Muscle layer of duodenum (tissue), 2 donors: ENCODE measurements at regions not wholly inside any gene's neighbourhood (a gene's known extent, or its start where the extent isn't known, plus 50 kb on each side); places are given as distances from the start of the nearest gene placed in this dataset.

Experiments used
- H3K27ac ChIP-seq: one replicate; pipeline ENCODE4 v1.7.0; 2013; ENCODE audit warnings: mild to moderate bottlenecking, low read length
- H3K27me3 ChIP-seq: one replicate; pipeline ENCODE4 v1.7.0; 2013; ENCODE audit warnings: low read depth, mild to moderate bottlenecking, control low read depth, low read length
- H3K36me3 ChIP-seq, 2 donors: one replicate each; pipeline ENCODE4 v1.7.0; 2013; ENCODE audit warnings: low read length in 2 of 2, control low read depth in 1 of 2, mild to moderate bottlenecking in 1 of 2; ENCODE audit not compliant: insufficient read depth in 2 of 2, control insufficient read depth in 1 of 2
- H3K4me1 ChIP-seq, 2 donors: one replicate each; pipeline ENCODE4 v1.7.0; 2013; ENCODE audit warnings: low read length in 2 of 2, mild to moderate bottlenecking in 2 of 2, control low read depth in 1 of 2, moderate library complexity in 1 of 2; ENCODE audit not compliant: insufficient read depth in 2 of 2, control insufficient read depth in 1 of 2
- H3K4me3 ChIP-seq, 2 donors: one replicate each; pipeline ENCODE4 v1.7.0; 2013; ENCODE audit warnings: low read length in 2 of 2, low read depth in 1 of 2, mild to moderate bottlenecking in 1 of 2
- H3K9me3 ChIP-seq, 2 donors: one replicate each; pipeline ENCODE4 v1.7.0; 2013; ENCODE audit warnings: low read length in 2 of 2, control low read depth in 1 of 2, mild to moderate bottlenecking in 1 of 2; ENCODE audit not compliant: control insufficient read depth in 1 of 2
- donor health status: healthy.

DNA sequence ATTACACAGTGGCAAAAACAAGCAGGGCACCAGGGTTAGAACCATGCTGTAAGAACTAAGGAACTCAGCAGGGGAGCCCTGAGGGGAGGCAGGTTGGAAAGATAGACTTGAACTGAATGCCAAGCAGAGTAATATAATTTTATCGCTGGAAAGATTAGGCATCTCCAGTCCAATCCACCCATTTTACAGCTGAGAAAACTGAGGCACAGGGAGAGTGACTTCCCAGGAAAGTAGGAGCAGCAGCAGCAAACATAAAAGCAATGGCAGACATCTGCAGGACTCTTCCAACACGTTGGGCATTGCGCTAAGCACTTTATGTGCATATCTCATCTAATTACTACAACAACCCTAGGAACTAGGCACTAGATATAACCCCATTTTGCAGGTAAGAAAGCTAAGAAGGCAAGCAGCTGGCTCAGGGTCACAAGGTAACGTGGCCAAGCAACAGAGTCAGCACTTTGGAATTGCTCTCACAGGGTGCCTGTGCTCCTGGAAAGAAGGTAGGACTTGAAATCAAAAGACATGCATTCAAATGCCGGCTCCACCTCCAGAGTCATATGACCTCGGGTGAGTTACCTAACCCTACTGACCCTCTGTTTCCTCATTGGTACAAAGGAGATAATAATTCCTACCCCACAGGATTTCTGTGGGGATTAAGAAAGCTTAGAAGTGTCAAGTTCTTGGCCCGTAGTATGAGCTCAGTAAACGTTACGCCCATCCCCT, 215.3 kb downstream of the BARX2 start:
- H3K36me3 ChIP-seq = no peaks in the 10 kb centered on the region

DNA sequence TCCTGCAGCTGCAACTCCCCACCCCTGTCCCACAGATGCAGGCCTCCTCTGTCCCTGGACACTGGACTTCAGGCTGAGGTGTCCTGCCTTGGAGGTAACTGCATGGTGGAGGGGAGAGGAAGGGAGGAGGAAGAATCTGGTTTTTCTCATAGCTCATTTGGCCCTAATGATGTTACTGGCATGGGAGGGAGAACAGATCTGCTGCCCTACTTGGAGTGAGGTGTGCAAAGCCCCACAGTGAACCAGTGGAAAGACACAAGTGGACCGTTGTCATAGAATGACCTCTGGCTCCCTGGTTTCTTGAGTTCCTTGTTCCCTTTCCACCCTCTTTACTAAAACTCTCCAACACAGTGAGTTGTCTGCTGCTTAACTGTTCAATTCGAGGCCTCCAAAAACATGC, 215.9 kb downstream of the BARX2 start:
- no peak overlapping the region for H3K4me3 ChIP-seq
- H3K4me1 ChIP-seq = no peaks in the 10 kb centered on the region
- no peaks in the 10 kb centered on the region for H3K36me3 ChIP-seq
- H3K9me3 ChIP-seq = no peaks in the 10 kb centered on the region
- no peaks in the 10 kb centered on the region for H3K27me3 ChIP-seq
- no peak overlapping the region for H3K27ac ChIP-seq

More for the DNA sequence above, 215.3 kb downstream of the BARX2 start:
- Histone ChIP-seq H3K27me3 (no peaks in the 10 kb centered on the region), H3K27ac (no peak overlapping the region), H3K4me1 (no peaks in the 10 kb centered on the region), H3K9me3 (no peaks in the 10 kb centered on the region), H3K4me3 (no peak overlapping the region)

DNA sequence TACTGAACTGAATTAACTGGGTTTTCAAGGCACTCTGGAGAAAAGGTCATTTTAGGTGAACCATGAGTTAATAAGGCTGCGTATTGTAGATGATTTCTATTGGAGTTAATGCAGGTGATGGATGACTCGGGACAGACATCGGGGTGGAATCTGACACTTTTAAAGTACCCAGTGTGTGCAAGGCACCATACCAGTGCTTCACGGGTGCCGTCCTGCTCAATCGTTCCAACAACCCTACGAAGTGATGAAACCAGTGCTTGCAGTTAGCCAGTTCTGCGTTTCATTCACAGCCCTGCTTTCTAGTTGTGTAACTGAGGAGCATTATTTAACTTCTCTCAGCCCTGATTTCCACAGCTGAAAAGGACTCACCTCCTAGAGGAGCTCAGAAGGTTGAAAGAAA, 216.5 kb downstream of the BARX2 start:
- Histone ChIP-seq H3K27ac (no peak overlapping the region), H3K4me3 (no peak overlapping the region), H3K27me3 (no peaks in the 10 kb centered on the region), H3K36me3 (no peaks in the 10 kb centered on the region), H3K9me3 (no peaks in the 10 kb centered on the region), H3K4me1 (no peaks in the 10 kb centered on the region)

DNA sequence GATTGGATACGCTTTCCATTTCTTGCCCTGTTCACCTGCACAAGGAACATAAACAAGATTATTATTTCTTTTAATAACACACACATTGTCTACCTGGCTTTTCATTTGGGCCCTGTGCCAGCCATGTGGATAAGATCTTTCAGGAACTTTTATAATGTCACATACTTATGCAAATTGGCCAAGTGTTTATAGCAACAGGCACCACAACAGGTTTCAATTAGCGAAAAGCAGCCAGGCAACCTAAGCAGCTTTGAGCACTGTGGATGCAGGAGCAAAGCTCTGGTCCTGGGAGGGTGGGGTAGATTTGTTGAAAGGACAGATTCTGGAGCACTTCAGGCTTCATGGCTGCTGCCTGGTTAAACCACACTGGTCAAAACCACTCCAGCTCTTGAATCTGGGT, 217.4 kb downstream of the BARX2 start:
- Histone ChIP-seq H3K27me3 (no peaks in the 10 kb centered on the region), H3K4me1 (no peaks in the 10 kb centered on the region), H3K4me3 (no peak overlapping the region), H3K36me3 (no peaks in the 10 kb centered on the region), H3K9me3 (peaks cover 0 to 1% of the 10 kb centered on the region in 2 donors), H3K27ac (no peak overlapping the region)

DNA sequence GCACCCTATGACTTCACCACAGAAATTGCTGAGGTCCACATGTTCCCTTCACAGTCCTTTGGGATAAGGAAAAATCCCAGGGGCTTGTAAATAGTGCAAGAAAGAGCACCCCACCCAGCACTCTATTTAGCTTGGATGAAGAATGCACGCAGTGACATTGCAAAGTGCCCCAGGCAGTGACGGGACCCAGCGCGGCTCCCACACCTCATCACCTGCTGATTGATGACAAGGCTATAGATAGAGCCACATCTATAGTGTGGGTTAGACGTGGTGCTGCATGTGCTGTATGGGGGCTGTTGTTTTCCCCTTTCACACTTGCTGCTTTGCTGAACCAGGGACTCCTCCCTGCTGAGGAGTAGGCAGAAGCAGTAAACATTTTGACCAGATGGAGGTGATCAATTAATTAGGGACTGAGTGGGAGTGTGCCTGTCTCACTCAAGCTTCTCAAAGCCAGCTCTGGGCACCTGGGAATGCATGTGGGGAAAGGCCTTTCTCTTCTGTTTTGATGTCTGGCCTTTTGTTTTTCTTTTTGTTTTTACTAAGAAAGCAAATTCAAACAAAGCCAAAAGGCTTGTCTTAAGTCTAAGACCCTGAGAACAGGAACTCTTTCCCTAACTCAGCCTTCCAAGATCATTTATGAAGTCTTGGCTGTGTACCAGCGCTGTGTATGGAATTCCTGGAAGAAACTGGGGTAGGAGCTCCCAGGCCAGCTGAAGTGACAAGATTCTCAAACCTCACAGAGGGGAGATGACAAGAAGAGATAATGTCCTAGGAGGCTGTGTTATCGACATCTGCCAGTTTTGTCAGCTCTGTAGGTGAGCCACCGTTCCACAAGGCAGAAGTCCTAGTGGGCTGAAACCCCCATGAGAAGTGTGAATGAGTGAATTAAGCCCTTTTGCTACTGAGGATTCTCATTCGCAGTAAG, 219.7 kb downstream of the BARX2 start:
- peaks cover 0 to 10% of the 10 kb centered on the region in 2 donors for H3K9me3 ChIP-seq
- H3K27ac ChIP-seq = no peak overlapping the region
- H3K36me3 ChIP-seq = no peaks in the 10 kb centered on the region
- H3K4me1 ChIP-seq = no peaks in the 10 kb centered on the region
- H3K4me3 ChIP-seq = no peak overlapping the region
- H3K27me3 ChIP-seq = no peaks in the 10 kb centered on the region

DNA sequence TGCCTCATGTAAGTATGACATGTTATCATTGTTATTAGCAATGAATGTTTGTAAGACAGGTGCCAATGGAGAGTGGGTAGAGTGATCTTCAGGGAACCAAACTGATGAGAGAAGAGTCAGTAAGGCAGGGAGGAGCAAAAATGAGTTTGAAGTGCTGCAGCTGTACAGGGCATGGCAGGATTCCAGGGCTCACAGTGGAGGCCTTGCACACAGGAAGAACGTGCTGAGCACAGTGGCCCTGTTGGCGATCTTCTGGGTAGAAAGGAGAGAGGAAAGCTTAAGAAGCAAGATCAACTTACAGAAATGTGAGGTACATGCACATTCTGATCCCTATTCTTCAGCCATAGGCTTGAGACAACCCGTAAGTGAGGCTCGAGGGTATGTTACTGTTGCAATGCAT, 219.3 kb upstream of the TMEM45B start:
- Histone ChIP-seq H3K4me1 (no peaks in the 10 kb centered on the region), H3K9me3 (peaks cover 0 to 12% of the 10 kb centered on the region in 2 donors), H3K27ac (no peak overlapping the region), H3K4me3 (no peak overlapping the region), H3K36me3 (no peaks in the 10 kb centered on the region), H3K27me3 (no peaks in the 10 kb centered on the region)

DNA sequence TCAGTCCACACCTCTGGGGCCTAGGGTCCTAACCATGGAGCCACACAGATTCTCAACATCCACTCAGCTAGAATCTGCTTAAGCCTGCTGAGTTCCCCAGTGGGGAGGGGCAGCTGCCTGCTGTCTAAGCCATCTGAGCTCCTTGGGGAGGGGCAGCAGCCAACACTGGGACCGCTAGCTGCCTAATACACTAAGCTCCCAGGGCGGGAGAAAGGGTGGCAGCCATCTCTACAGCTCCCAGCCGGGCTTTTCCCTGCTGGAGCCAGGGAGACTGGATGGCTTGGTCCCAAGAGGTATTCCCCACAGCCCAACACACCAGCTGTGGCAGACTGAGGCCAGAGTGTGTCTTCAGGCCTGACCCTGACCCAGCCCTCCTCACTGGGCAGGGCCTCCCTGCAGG, 217.3 kb upstream of the TMEM45B start:
- no peak overlapping the region for H3K4me3 ChIP-seq
- H3K9me3 ChIP-seq = peaks cover 0 to 12% of the 10 kb centered on the region in 2 donors
- H3K27ac ChIP-seq = no peak overlapping the region
- H3K27me3 ChIP-seq = no peaks in the 10 kb centered on the region
- H3K4me1 ChIP-seq = no peaks in the 10 kb centered on the region
- no peaks in the 10 kb centered on the region for H3K36me3 ChIP-seq

DNA sequence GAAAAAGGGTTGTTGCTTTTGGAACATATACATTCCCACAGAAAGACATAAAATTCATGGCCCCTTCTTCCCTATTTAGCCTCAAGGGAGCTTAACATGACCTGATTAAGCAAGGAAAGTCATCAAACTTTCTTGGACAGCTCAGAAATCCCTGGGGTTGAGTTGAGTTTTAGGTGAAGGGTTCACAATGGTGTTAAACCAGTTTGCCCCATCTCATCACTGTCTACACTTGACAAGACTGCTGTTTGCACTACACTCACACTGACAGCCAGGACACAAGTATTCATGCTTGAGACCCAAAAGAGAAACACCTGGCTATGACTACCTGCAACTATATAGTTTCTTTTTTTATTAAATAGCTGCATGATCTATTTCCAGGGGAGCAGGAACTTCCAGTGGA, 209.8 kb upstream of the TMEM45B start:
- H3K9me3 ChIP-seq = peaks cover 0 to 2% of the 10 kb centered on the region in 2 donors
- H3K36me3 ChIP-seq = no peaks in the 10 kb centered on the region
- H3K4me3 ChIP-seq = no peak overlapping the region
- H3K27me3 ChIP-seq = no peaks in the 10 kb centered on the region
- H3K27ac ChIP-seq = no peak overlapping the region
- no peaks in the 10 kb centered on the region for H3K4me1 ChIP-seq

DNA sequence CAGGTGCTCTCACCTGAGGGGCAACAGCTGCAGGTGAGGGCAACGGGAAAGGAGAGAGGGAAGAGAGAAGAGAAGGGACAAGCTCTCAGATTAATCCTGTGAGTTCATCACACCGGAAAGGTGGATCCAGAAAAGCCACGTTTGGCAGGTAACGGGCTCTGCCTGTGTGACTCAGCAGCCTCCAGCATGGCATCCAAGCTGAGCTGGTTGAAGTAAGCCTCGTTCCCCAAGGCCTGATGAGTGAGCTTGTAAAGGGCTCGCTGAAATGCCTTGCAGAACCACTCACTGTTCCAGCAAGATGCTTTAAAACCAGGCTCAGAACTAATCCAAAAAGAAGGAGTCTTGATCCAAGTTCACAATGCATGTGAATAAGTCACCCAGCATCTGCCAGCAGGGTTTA, 206.9 kb upstream of the TMEM45B start:
- Histone ChIP-seq H3K36me3 (no peaks in the 10 kb centered on the region), H3K9me3 (no peaks in the 10 kb centered on the region), H3K4me1 (no peaks in the 10 kb centered on the region), H3K27me3 (no peaks in the 10 kb centered on the region), H3K4me3 (no peak overlapping the region), H3K27ac (no peak overlapping the region)

DNA sequence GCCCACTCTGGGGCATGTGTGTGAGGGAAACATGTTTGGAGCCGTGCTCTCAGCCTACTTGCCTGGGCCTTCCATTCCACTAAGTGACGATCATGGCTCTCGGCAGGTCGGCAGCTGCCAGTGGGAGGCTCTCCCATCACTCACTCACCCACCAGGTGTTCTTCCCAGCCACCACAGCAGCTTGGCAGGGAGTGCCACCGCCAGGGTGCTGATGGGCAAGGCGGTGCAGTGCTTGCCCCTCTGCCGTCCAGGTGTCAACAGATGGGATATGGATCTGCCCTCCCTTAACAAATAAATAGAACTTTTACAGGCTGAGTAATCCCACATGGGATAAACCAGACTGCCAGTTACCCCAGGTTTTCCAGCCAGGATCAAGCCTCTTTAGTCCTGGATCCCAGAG, 205.5 kb upstream of the TMEM45B start:
- H3K27ac ChIP-seq = no peak overlapping the region
- no peaks in the 10 kb centered on the region for H3K36me3 ChIP-seq
- H3K4me3 ChIP-seq = no peak overlapping the region
- no peaks in the 10 kb centered on the region for H3K9me3 ChIP-seq
- no peaks in the 10 kb centered on the region for H3K4me1 ChIP-seq
- H3K27me3 ChIP-seq = no peaks in the 10 kb centered on the region

DNA sequence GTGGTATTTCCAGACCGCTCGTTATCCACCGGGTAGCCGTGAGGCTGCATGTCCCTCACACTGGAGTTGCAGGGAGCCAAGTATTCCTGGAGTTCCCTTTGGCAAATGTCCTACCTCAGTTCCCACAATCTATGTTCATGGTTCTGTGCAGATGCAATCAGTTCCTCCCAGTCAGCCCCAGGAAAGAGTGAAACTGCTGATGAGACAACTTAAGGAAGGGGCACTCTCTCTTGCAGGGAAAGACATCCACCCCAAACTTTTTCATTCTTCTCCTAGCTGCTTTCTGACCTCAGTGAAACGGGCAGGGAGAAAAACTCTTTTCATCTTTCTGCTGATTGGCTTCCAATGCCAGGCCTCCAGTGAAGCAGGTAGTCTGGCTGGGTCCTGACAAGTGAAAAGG, 205.1 kb upstream of the TMEM45B start:
- no peak overlapping the region for H3K27ac ChIP-seq
- no peaks in the 10 kb centered on the region for H3K27me3 ChIP-seq
- H3K36me3 ChIP-seq = no peaks in the 10 kb centered on the region

More for the DNA sequence above, 205.1 kb upstream of the TMEM45B start:
- no peak overlapping the region for H3K4me3 ChIP-seq
- H3K4me1 ChIP-seq = no peaks in the 10 kb centered on the region
- no peaks in the 10 kb centered on the region for H3K9me3 ChIP-seq
